GM12892 (cell line): ENCODE measurements at regions not wholly inside any gene's neighbourhood (a gene's known extent, or its start where the extent isn't known, plus 50 kb on each side); places are given as distances from the start of the nearest gene placed in this dataset.

Source experiments
- POLR2A ChIP-seq: IDR thresholded peaks from 2 replicates; pipeline ENCODE4 v1.6.1; 2011; ENCODE audit warnings: low read depth, low read length, control low read depth
- POLR2AphosphoS5 ChIP-seq: IDR thresholded peaks from 2 replicates; pipeline ENCODE4 v1.6.1; 2011; ENCODE audit warnings: low read depth, low read length, control low read depth

GRCh38 chrX:138254001-138254400 is 457.5 kb downstream of the FGF13 start:
- TF ChIP-seq POLR2A (no peak), POLR2AphosphoS5 (no peak)
